Endodermal cell (in vitro differentiated cells): ENCODE measurements at regions not wholly inside any gene's neighbourhood (a gene's known extent, or its start where the extent isn't known, plus 50 kb on each side); places are given as distances from the start of the nearest gene placed in this dataset.
A peak's percentile ranks its signal among the peaks of the same experiment; 100 is the strongest.

Experiments used
- DNase-seq: peaks from one replicate; pipeline ENCODE4 v3.0.0-alpha.2; 2017
- H3K27ac ChIP-seq: 2 replicates; pipeline ENCODE4 v1.5.1; 2013; ENCODE audit warnings: mild to moderate bottlenecking, low read depth, low read length, moderate library complexity
- H3K27me3 ChIP-seq: 2 replicates; pipeline ENCODE4 v1.6.1; 2013; ENCODE audit warnings: mild to moderate bottlenecking, low read length, moderate library complexity; ENCODE audit not compliant: insufficient read depth, control insufficient read depth, poor library complexity, severe bottlenecking
- H3K36me3 ChIP-seq: 2 replicates; pipeline ENCODE4 v1.7.0; 2013; ENCODE audit warnings: mild to moderate bottlenecking, low read length, moderate library complexity; ENCODE audit not compliant: control insufficient read depth, insufficient read depth
- H3K4me1 ChIP-seq: one replicate; pipeline ENCODE4 v1.7.0; 2013; ENCODE audit warnings: low read length; ENCODE audit not compliant: control insufficient read depth, insufficient read depth
- H3K4me3 ChIP-seq: 2 replicates; pipeline ENCODE4 v1.5.1; 2013; ENCODE audit warnings: mild to moderate bottlenecking, low read length, moderate library complexity
- H3K9ac ChIP-seq: 2 replicates; pipeline ENCODE4 v1.6.1; 2013; ENCODE audit warnings: mild to moderate bottlenecking, low read length, moderate library complexity; ENCODE audit not compliant: poor library complexity, severe bottlenecking; ENCODE audit errors: extremely low read depth
- H3K9me3 ChIP-seq: 2 replicates; pipeline ENCODE4 v1.6.1; 2013; ENCODE audit warnings: mild to moderate bottlenecking, low read length, moderate library complexity; ENCODE audit not compliant: control insufficient read depth
- H3K27ac Mint-ChIP-seq: 2 replicates; pipeline ENCODE4 v1.8.0; 2020; ENCODE audit warnings: mixed read lengths
- H3K27me3 Mint-ChIP-seq: 2 replicates; pipeline ENCODE4 v1.8.0; 2021; ENCODE audit warnings: mild to moderate bottlenecking, mixed read lengths; ENCODE audit not compliant: insufficient read depth
- H3K36me3 Mint-ChIP-seq: 2 replicates; pipeline ENCODE4 v1.8.0; 2020; ENCODE audit warnings: low read depth, mixed read lengths
- H3K4me1 Mint-ChIP-seq: 2 replicates; pipeline ENCODE4 v1.8.0; 2020; ENCODE audit warnings: mixed read lengths
- H3K4me3 Mint-ChIP-seq: 2 replicates; pipeline ENCODE4 v1.8.0; 2020; ENCODE audit warnings: mild to moderate bottlenecking, moderate library complexity, mixed read lengths
- H3K9me3 Mint-ChIP-seq: 2 replicates; pipeline ENCODE4 v1.8.0; 2020; ENCODE audit warnings: mild to moderate bottlenecking, mixed read lengths
- CTCF ChIP-seq: fragments of 200-600 bp; sonication (generic); conservative IDR thresholded peaks from 2 replicates; pipeline ENCODE4 v1.5.0; 2021; ENCODE audit warnings: antibody characterized with exemption, mild to moderate bottlenecking
- WGBS, 2 experiments: methylation state at CpG; one replicate each; pipeline versions ENCODE4 v1.1.5 to v1.1.7; 2013; ENCODE audit warnings: missing lambda C conversion rate in 2 of 2, mixed read lengths in 1 of 2; ENCODE audit not compliant: insufficient coverage in 1 of 2, insufficient read length in 1 of 2; 5-methylcytosine and 5-hydroxymethylcytosine counted together

- no peak overlapping the region for H3K4me3 Mint-ChIP-seq
- H3K9me3 Mint-ChIP-seq, result no peaks in the 10 kb centered on the region
- no peaks in the 10 kb centered on the region for H3K36me3 Mint-ChIP-seq
- DNase-seq, result no peak
- Histone ChIP-seq H3K36me3 (no peaks in the 10 kb centered on the region), H3K4me1 (no peaks in the 10 kb centered on the region), H3K4me3 (no peak overlapping the region), H3K9ac (no peak overlapping the region), H3K27ac (no peak overlapping the region), H3K9me3 (no peaks in the 10 kb centered on the region), H3K27me3 (no peaks in the 10 kb centered on the region)
- TF ChIP-seq CTCF, result no peak
- H3K27ac Mint-ChIP-seq, result no peak overlapping the region
- 86 to 97% methylated on average over 11 to 19 of the region's 19 CpGs for WGBS, 2 experiments
- H3K4me1 Mint-ChIP-seq, result peaks cover 8% of the 10 kb centered on the region
- H3K27me3 Mint-ChIP-seq, result peaks cover 8% of the 10 kb centered on the region
These were observed 624.7 kb upstream of the B3GAT1 start for GRCh38 chr11:135036488-135037297.

DNA sequence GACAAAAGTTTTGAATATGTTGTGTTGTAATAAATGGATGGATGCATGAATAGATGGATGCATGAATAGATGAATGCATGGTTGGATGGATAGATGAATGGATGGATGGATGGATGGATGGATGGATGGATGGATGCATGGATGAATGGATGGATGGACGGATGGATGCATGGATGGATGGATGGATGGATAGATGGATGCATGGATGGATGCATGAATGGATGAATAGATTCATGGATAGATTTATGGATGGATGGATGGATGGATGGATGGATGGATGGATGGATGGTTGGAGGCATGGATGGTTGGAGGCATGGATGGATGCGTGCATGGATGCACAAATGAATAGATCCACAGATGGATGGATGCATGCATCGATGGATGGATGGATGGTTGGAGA is 623.2 kb upstream of the B3GAT1 start:
- no peak overlapping the region for H3K9ac ChIP-seq
- Mint-ChIP-seq H3K27ac (no peak overlapping the region), H3K4me3 (no peak overlapping the region), H3K27me3 (peaks cover 9% of the 10 kb centered on the region), H3K36me3 (no peaks in the 10 kb centered on the region), H3K9me3 (no peaks in the 10 kb centered on the region), H3K4me1 (peaks cover 8% of the 10 kb centered on the region)
- no peaks in the 10 kb centered on the region for H3K27me3 ChIP-seq
- TF ChIP-seq CTCF, result no peak
- no peak overlapping the region for H3K4me3 ChIP-seq
- 91 to 93% methylated on average over 3 of the region's 3 CpGs for WGBS, 2 experiments
- H3K27ac ChIP-seq, result no peak overlapping the region
- H3K36me3 ChIP-seq, result no peaks in the 10 kb centered on the region
- H3K4me1 ChIP-seq, result no peaks in the 10 kb centered on the region
- H3K9me3 ChIP-seq, result no peaks in the 10 kb centered on the region
- no peak for DNase-seq

DNA sequence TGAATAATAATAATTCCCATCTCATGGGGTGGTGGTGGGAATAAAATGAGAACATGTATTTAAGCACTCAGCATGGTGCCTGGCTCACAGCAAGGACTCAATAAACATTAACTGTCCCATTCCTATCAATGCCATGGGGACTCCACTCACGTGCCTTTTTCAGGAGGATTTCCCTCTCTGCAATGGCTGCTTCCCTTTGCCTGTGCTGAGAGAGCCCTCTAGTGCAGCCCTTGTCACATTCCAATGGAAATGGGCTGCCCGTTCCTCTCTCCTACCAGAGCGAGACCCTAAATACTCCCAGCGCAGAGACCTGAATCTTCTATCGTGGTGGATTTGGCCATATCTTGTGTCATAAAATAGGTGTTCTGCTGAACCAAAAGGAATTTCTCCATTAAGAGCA is 621.5 kb upstream of the B3GAT1 start:
- no peak overlapping the region for H3K27ac Mint-ChIP-seq
- no peaks in the 10 kb centered on the region for H3K4me1 ChIP-seq
- peak; percentile 76 for TF ChIP-seq CTCF
- no peak overlapping the region for H3K9ac ChIP-seq
- H3K36me3 ChIP-seq, result no peaks in the 10 kb centered on the region
- no peak overlapping the region for H3K4me3 Mint-ChIP-seq
- peak; percentile 88 for DNase-seq
- H3K4me3 ChIP-seq, result no peak overlapping the region
- WGBS, 2 experiments, result 32 to 47% methylated on average over 2 to 5 of the region's 5 CpGs
- no peaks in the 10 kb centered on the region for H3K9me3 Mint-ChIP-seq
- no peaks in the 10 kb centered on the region for H3K9me3 ChIP-seq
- H3K4me1 Mint-ChIP-seq, result peaks cover 8% of the 10 kb centered on the region
- no peak overlapping the region for H3K27ac ChIP-seq
- peaks cover 9% of the 10 kb centered on the region for H3K27me3 Mint-ChIP-seq
- no peaks in the 10 kb centered on the region for H3K36me3 Mint-ChIP-seq
- no peaks in the 10 kb centered on the region for H3K27me3 ChIP-seq
